ENCODE measurements at regions not wholly inside any gene's neighbourhood (a gene's known extent, or its start where the extent isn't known, plus 50 kb on each side); places are given as distances from the start of the nearest gene placed in this dataset.

- TF ChIP-seq, protein P1, sequence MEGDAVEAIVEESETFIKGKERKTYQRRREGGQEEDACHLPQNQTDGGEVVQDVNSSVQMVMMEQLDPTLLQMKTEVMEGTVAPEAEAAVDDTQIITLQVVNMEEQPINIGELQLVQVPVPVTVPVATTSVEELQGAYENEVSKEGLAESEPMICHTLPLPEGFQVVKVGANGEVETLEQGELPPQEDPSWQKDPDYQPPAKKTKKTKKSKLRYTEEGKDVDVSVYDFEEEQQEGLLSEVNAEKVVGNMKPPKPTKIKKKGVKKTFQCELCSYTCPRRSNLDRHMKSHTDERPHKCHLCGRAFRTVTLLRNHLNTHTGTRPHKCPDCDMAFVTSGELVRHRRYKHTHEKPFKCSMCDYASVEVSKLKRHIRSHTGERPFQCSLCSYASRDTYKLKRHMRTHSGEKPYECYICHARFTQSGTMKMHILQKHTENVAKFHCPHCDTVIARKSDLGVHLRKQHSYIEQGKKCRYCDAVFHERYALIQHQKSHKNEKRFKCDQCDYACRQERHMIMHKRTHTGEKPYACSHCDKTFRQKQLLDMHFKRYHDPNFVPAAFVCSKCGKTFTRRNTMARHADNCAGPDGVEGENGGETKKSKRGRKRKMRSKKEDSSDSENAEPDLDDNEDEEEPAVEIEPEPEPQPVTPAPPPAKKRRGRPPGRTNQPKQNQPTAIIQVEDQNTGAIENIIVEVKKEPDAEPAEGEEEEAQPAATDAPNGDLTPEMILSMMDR (IDR thresholded peaks at IDR 0.05 in 2 of 3, conservative IDR thresholded peaks at IDR 0.05 in 1 of 3; ENCODE audit: borderline replicate concordance in 1 of 3, insufficient read depth in 1 of 3, low read depth in 2 of 3, low read length in 2 of 3), result no peak
- no peak for TF ChIP-seq POLR2A (IDR thresholded peaks at IDR 0.05; ENCODE audit: borderline replicate concordance, extremely low read depth, insufficient read depth, insufficient read length)
- TF ChIP-seq EZH2 (IDR thresholded peaks at IDR 0.05), result no peak
- TF ChIP-seq REST (IDR thresholded peaks at IDR 0.05; ENCODE audit: low read depth), result no peak
- TF ChIP-seq SRF (IDR thresholded peaks at IDR 0.05; ENCODE audit: low read depth), result no peak
- TF ChIP-seq ZNF274 (IDR thresholded peaks at IDR 0.05; ENCODE audit: low read depth, low read length), result no peak
- TF ChIP-seq EGR1 (IDR thresholded peaks at IDR 0.05; ENCODE audit: low read depth), result no peak
Observed at GRCh38 chr10:128622706-128623105, 496.5 kb upstream of the MKI67 start.
